HuH-7.5 (cell line): ENCODE measurements at regions not wholly inside any gene's neighbourhood (a gene's known extent, or its start where the extent isn't known, plus 50 kb on each side); places are given as distances from the start of the nearest gene placed in this dataset.
"Not testable (repeated sequence)": the region's sequence is repeated elsewhere in the genome, so short reads cannot be mapped to it uniquely, and the experiment has no call there.

ENCODE experiments used
- DNase-seq: peaks from one replicate; pipeline ENCODE4 v3.0.0; 2011; ENCODE audit warnings: low spot score

- DNase-seq, result no peak
Observed at GRCh38 chr3:44132061-44132460, 109.6 kb upstream of the TOPAZ1 start.

GRCh38 chr3:44132593-44132992, 109.1 kb upstream of the TOPAZ1 start:
- DNase-seq, result no peak

- DNase-seq, result no peak
Observed at GRCh38 chr3:44136421-44136820, 105.3 kb upstream of the TOPAZ1 start.

- DNase-seq, result no peak
Observed at GRCh38 chr3:44146073-44146472, 95.6 kb upstream of the TOPAZ1 start.

GRCh38 chr3:44159696-44160300, 81.9 kb upstream of the TOPAZ1 start:
- DNase-seq, result no peak

- no peak for DNase-seq
Observed at GRCh38 chr3:44160818-44161217, 80.9 kb upstream of the TOPAZ1 start.

- DNase-seq, result no peak
Observed at GRCh38 chr3:44171891-44172290, 69.8 kb upstream of the TOPAZ1 start.

- DNase-seq, result not testable (repeated sequence)
Observed at GRCh38 chr3:44172701-44173100, 69.0 kb upstream of the TOPAZ1 start.

- no peak for DNase-seq
Observed at GRCh38 chr3:44173263-44173662, 68.4 kb upstream of the TOPAZ1 start.

- DNase-seq, result no peak
Observed at GRCh38 chr3:44175070-44175469, 66.6 kb upstream of the TOPAZ1 start.

- DNase-seq, result no peak
Observed at GRCh38 chr3:44179246-44179645, 62.4 kb upstream of the TOPAZ1 start.

- no peak for DNase-seq
Observed at GRCh38 chr3:44184319-44184953, 57.2 kb upstream of the TOPAZ1 start.

GRCh38 chr3:44185396-44185915, 56.2 kb upstream of the TOPAZ1 start:
- no peak for DNase-seq

- DNase-seq, result no peak
Observed at GRCh38 chr3:44186111-44186672, 55.5 kb upstream of the TOPAZ1 start.

GRCh38 chr3:44186712-44187111, 55.0 kb upstream of the TOPAZ1 start:
- DNase-seq, result no peak
